H9 (cell line): ENCODE measurements at regions not wholly inside any gene's neighbourhood (a gene's known extent, or its start where the extent isn't known, plus 50 kb on each side); places are given as distances from the start of the nearest gene placed in this dataset.
"Not testable (repeated sequence)": the region's sequence is repeated elsewhere in the genome, so short reads cannot be mapped to it uniquely, and the experiment has no call there.

Experiments
- DNase-seq: peaks from one replicate; pipeline ENCODE4 v3.0.0-alpha.2; 2017
- H2AFZ ChIP-seq: one replicate; pipeline ENCODE4 v1.6.1; 2013; ENCODE audit warnings: mild to moderate bottlenecking, low read length, control low read depth, moderate library complexity
- H2AK5ac ChIP-seq: 2 replicates; pipeline ENCODE4 v1.6.1; 2013; ENCODE audit warnings: low read length, control low read depth, mixed read lengths; ENCODE audit not compliant: insufficient read length
- H2BK120ac ChIP-seq: one replicate; pipeline ENCODE4 v1.6.1; 2013; ENCODE audit warnings: low read depth, mild to moderate bottlenecking, low read length, control low read depth, inconsistent platforms; ENCODE audit not compliant: poor library complexity, severe bottlenecking
- H2BK12ac ChIP-seq: 2 replicates; pipeline ENCODE4 v1.6.1; 2013; ENCODE audit warnings: low read length, control low read depth, mixed read lengths, low read depth; ENCODE audit not compliant: insufficient read length
- H2BK15ac ChIP-seq: 2 replicates; pipeline ENCODE4 v1.6.1; 2013; ENCODE audit warnings: low read depth, low read length, control low read depth
- H2BK20ac ChIP-seq: one replicate; pipeline ENCODE4 v1.6.1; 2013; ENCODE audit warnings: low read depth, mild to moderate bottlenecking, low read length, control low read depth, inconsistent platforms; ENCODE audit not compliant: poor library complexity, severe bottlenecking
- H2BK5ac ChIP-seq: 2 replicates; pipeline ENCODE4 v1.6.1; 2013; ENCODE audit warnings: low read length, control low read depth, mixed read lengths; ENCODE audit not compliant: insufficient read length
- H3K14ac ChIP-seq: 2 replicates; pipeline ENCODE4 v1.6.1; 2013; ENCODE audit warnings: low read length, control low read depth; ENCODE audit not compliant: insufficient read depth
- H3K18ac ChIP-seq: 2 replicates; pipeline ENCODE4 v1.6.1; 2013; ENCODE audit warnings: low read depth, mild to moderate bottlenecking, mixed read lengths, low read length, control low read depth; ENCODE audit not compliant: insufficient read length
- H3K23ac ChIP-seq: 2 replicates; pipeline ENCODE4 v1.6.1; 2013; ENCODE audit warnings: low read length, control low read depth, mixed read lengths, low read depth; ENCODE audit not compliant: insufficient read length
- H3K23me2 ChIP-seq: 2 replicates; pipeline ENCODE4 v1.6.1; 2013; ENCODE audit warnings: low read depth, mild to moderate bottlenecking, mixed read lengths, low read length, control low read depth; ENCODE audit not compliant: insufficient read length, poor library complexity, severe bottlenecking
- H3K27ac ChIP-seq: 2 replicates; pipeline ENCODE4 v1.5.1; 2013; ENCODE audit warnings: low read length, control low read depth, mixed read lengths, low read depth; ENCODE audit not compliant: insufficient read length
- H3K27me3 ChIP-seq: 2 replicates; pipeline ENCODE4 v1.6.1; 2013; ENCODE audit warnings: low read length, control low read depth, inconsistent platforms; ENCODE audit not compliant: insufficient read depth
- H3K4ac ChIP-seq: 2 replicates; pipeline ENCODE4 v1.6.1; 2013; ENCODE audit warnings: low read depth, mild to moderate bottlenecking, control low read depth, inconsistent platforms, low read length, moderate library complexity
- H3K4me1 ChIP-seq: 2 replicates; pipeline ENCODE4 v1.6.1; 2013; ENCODE audit warnings: low read length, control low read depth, inconsistent platforms; ENCODE audit not compliant: insufficient read depth
- H3K4me2 ChIP-seq: 2 replicates; pipeline ENCODE4 v1.6.1; 2013; ENCODE audit warnings: low read length, control low read depth, mixed read lengths; ENCODE audit not compliant: insufficient read length, insufficient read depth
- H3K56ac ChIP-seq: 2 replicates; pipeline ENCODE4 v1.6.1; 2013; ENCODE audit warnings: low read depth, mild to moderate bottlenecking, mixed read lengths, low read length, control low read depth; ENCODE audit not compliant: insufficient read length
- H3K79me1 ChIP-seq: 2 replicates; pipeline ENCODE4 v1.6.1; 2013; ENCODE audit warnings: low read depth, mild to moderate bottlenecking, moderate library complexity, low read length, control low read depth, inconsistent platforms; ENCODE audit not compliant: insufficient read depth, poor library complexity, severe bottlenecking
- H3K79me2 ChIP-seq: 2 replicates; pipeline ENCODE4 v1.6.1; 2013; ENCODE audit warnings: low read length, control low read depth, inconsistent platforms; ENCODE audit not compliant: insufficient read depth
- H3K9ac ChIP-seq: 2 replicates; pipeline ENCODE4 v1.6.1; 2013; ENCODE audit warnings: low read length, control low read depth, mixed read lengths; ENCODE audit not compliant: insufficient read length; ENCODE audit errors: extremely low read depth
- H3K9me3 ChIP-seq: one replicate; pipeline ENCODE4 v1.6.1; 2013; ENCODE audit warnings: low read depth, low read length, inconsistent platforms; ENCODE audit not compliant: control insufficient read depth
- H3T11ph ChIP-seq: one replicate; pipeline ENCODE4 v1.6.1; 2013; ENCODE audit warnings: mild to moderate bottlenecking, low read length, control low read depth, inconsistent platforms
- H4K20me1 ChIP-seq: one replicate; pipeline ENCODE4 v1.6.1; 2013; ENCODE audit not compliant: control insufficient read depth, insufficient read length, insufficient read depth
- H4K5ac ChIP-seq: 2 replicates; pipeline ENCODE4 v1.6.1; 2013; ENCODE audit warnings: low read depth, mild to moderate bottlenecking, mixed read lengths, low read length, control low read depth; ENCODE audit not compliant: insufficient read length
- H4K8ac ChIP-seq: replicated peaks from 2 replicates; pipeline ENCODE4 v1.6.1; 2013; ENCODE audit warnings: low read length, control low read depth, mixed read lengths, low read depth; ENCODE audit not compliant: insufficient read length
- H4K91ac ChIP-seq: 2 replicates; pipeline ENCODE4 v1.6.1; 2013; ENCODE audit warnings: low read depth, mild to moderate bottlenecking, moderate library complexity, mixed read lengths, low read length, control low read depth; ENCODE audit not compliant: insufficient read length
- H3K27ac Mint-ChIP-seq, 3 experiments: 2 replicates in 2 of 3; 3 replicates in 1 of 3; pipeline ENCODE4 v1.8.0; 2020 to 2021; ENCODE audit warnings: mixed read lengths in 3 of 3, mild to moderate bottlenecking in 1 of 3, moderate library complexity in 1 of 3
- H3K27me3 Mint-ChIP-seq: 2 replicates; pipeline ENCODE4 v1.8.0; 2021; ENCODE audit warnings: low read depth, mild to moderate bottlenecking, moderate library complexity, mixed read lengths
- H3K36me3 Mint-ChIP-seq, 3 experiments: 2 replicates in 2 of 3; 3 replicates in 1 of 3; pipeline ENCODE4 v1.8.0; 2020 to 2021; ENCODE audit warnings: low read depth in 3 of 3, mixed read lengths in 3 of 3; ENCODE audit not compliant: insufficient read depth in 1 of 3
- H3K4me1 Mint-ChIP-seq, 2 experiments: 2 replicates each; pipeline ENCODE4 v1.8.0; 2020; ENCODE audit warnings: mixed read lengths in 2 of 2
- H3K4me3 Mint-ChIP-seq, 2 experiments: 2 replicates in 1 of 2; 3 replicates in 1 of 2; pipeline ENCODE4 v1.8.0; 2020 to 2021; ENCODE audit warnings: mild to moderate bottlenecking in 2 of 2, mixed read lengths in 2 of 2, moderate library complexity in 1 of 2
- H3K9me3 Mint-ChIP-seq, 2 experiments: 2 replicates in 1 of 2; 3 replicates in 1 of 2; pipeline ENCODE4 v1.8.0; 2020; ENCODE audit warnings: mild to moderate bottlenecking in 2 of 2, mixed read lengths in 2 of 2, moderate library complexity in 1 of 2
- WGBS: extraction: QIAGEN DNeasy Blood & Tissue Kit; methylation state at CpG from one replicate; pipeline ENCODE4 v1.1.7; 2013; ENCODE audit warnings: missing lambda C conversion rate, low lambda C conversion rate, mixed read lengths; ENCODE audit not compliant: insufficient read length; ENCODE audit errors: extremely low coverage; 5-methylcytosine and 5-hydroxymethylcytosine counted together

- not testable (repeated sequence) for DNase-seq
- peaks cover 88 to 93% of the 10 kb centered on the region in 2 experiments for H3K9me3 Mint-ChIP-seq
Observed at GRCh38 chr21:10348150-10348549, 173.2 kb upstream of the TPTE start.

GRCh38 chr21:10354851-10355578 is 166.4 kb upstream of the TPTE start:
- peaks cover 14 to 63% (median 45%) of the 10 kb centered on the region in 3 experiments for H3K36me3 Mint-ChIP-seq
- H3K4me1 ChIP-seq, H4K20me1 ChIP-seq, H3K27ac Mint-ChIP-seq, H4K8ac ChIP-seq, H3K4me2 ChIP-seq, H2BK12ac ChIP-seq, H3K9ac ChIP-seq, H2BK120ac ChIP-seq, H3K4me3 Mint-ChIP-seq, H3K79me2 ChIP-seq, H3K27me3 Mint-ChIP-seq, H3K56ac ChIP-seq, H2BK5ac ChIP-seq, DNase-seq, H3K23ac ChIP-seq, H3K4me1 Mint-ChIP-seq, H3K14ac ChIP-seq, H4K5ac ChIP-seq, H2AK5ac ChIP-seq, H2AFZ ChIP-seq, H3K18ac ChIP-seq, H3K23me2 ChIP-seq, H3T11ph ChIP-seq, H2BK15ac ChIP-seq, H3K79me1 ChIP-seq, H3K27me3 ChIP-seq, H3K4ac ChIP-seq, H2BK20ac ChIP-seq, H3K27ac ChIP-seq, H4K91ac ChIP-seq: not testable (repeated sequence)
- H3K9me3 Mint-ChIP-seq, result peaks cover 90 to 94% of the 10 kb centered on the region in 2 experiments
- WGBS, result no CpG with 5 or more reads among the region's 5 CpGs
- peaks cover 68% of the 10 kb centered on the region for H3K9me3 ChIP-seq

More at GRCh38 chr21:10348150-10348549, 173.2 kb upstream of the TPTE start:
- H2BK20ac ChIP-seq, H2BK5ac ChIP-seq, H2BK15ac ChIP-seq, H3K4me1 ChIP-seq, H3K56ac ChIP-seq, H3K4me1 Mint-ChIP-seq, H2AK5ac ChIP-seq, H3K4me2 ChIP-seq, H3K4me3 Mint-ChIP-seq, H3K79me1 ChIP-seq, H3K18ac ChIP-seq, H4K5ac ChIP-seq, H2AFZ ChIP-seq, H4K91ac ChIP-seq, H3T11ph ChIP-seq, H3K79me2 ChIP-seq, H3K27ac Mint-ChIP-seq, H3K23ac ChIP-seq, H2BK12ac ChIP-seq, H3K9ac ChIP-seq, H3K23me2 ChIP-seq, H3K14ac ChIP-seq, H4K8ac ChIP-seq, H3K27ac ChIP-seq, H3K27me3 ChIP-seq, H2BK120ac ChIP-seq, H4K20me1 ChIP-seq, H3K4ac ChIP-seq: not testable (repeated sequence)
- WGBS, result no CpG with 5 or more reads among the region's 3 CpGs
- Mint-ChIP-seq H3K36me3 (peaks cover 44 to 68% (median 52%) of the 10 kb centered on the region in 3 experiments), H3K27me3 (peaks cover 20% of the 10 kb centered on the region)
- H3K9me3 ChIP-seq, result peaks cover 57% of the 10 kb centered on the region
